GM23248 (cell line): ENCODE measurements at regions not wholly inside any gene's neighbourhood (a gene's known extent, or its start where the extent isn't known, plus 50 kb on each side); places are given as distances from the start of the nearest gene placed in this dataset.

Experiments used
- DNase-seq: peaks from one replicate; pipeline ENCODE4 v3.0.0-alpha.2; 2015
- H2AFZ ChIP-seq: fragments of 200-600 bp; sonication (generic); 2 replicates; pipeline ENCODE4 v1.6.1; 2016; ENCODE audit warnings: antibody characterized with exemption
- H3F3A ChIP-seq: fragments of 200-600 bp; sonication (generic); 2 replicates; pipeline ENCODE4 v1.6.1; 2016; ENCODE audit warnings: mild to moderate bottlenecking, antibody characterized with exemption, mixed run types; ENCODE audit not compliant: insufficient read depth
- H3K27ac ChIP-seq: fragments of 200-600 bp; sonication (generic); 2 replicates; pipeline ENCODE4 v1.5.1; 2016; ENCODE audit warnings: mild to moderate bottlenecking
- H3K27me3 ChIP-seq: fragments of 200-600 bp; sonication (generic); replicated peaks from 2 replicates; pipeline ENCODE4 v1.6.1; 2016; ENCODE audit warnings: mild to moderate bottlenecking; ENCODE audit not compliant: insufficient read depth
- H3K36me3 ChIP-seq: fragments of 200-600 bp; sonication (generic); 2 replicates; pipeline ENCODE4 v1.6.1; 2016; ENCODE audit warnings: low read depth, mild to moderate bottlenecking
- H3K4me1 ChIP-seq: fragments of 200-600 bp; sonication (generic); 2 replicates; pipeline ENCODE4 v1.6.1; 2016; ENCODE audit warnings: mild to moderate bottlenecking; ENCODE audit not compliant: insufficient read depth
- H3K4me2 ChIP-seq: fragments of 200-600 bp; sonication (generic); one replicate; pipeline ENCODE4 v1.6.1; 2016; ENCODE audit warnings: mild to moderate bottlenecking; ENCODE audit not compliant: unreplicated experiment
- H3K4me3 ChIP-seq: fragments of 200-600 bp; sonication (generic); 2 replicates; pipeline ENCODE4 v1.5.1; 2016; ENCODE audit warnings: mild to moderate bottlenecking
- H3K79me2 ChIP-seq: fragments of 200-600 bp; sonication (generic); 2 replicates; pipeline ENCODE4 v1.6.1; 2016; ENCODE audit warnings: mild to moderate bottlenecking; ENCODE audit not compliant: insufficient read depth
- H3K9ac ChIP-seq: fragments of 200-600 bp; sonication (generic); 2 replicates; pipeline ENCODE4 v1.6.1; 2016; ENCODE audit warnings: mild to moderate bottlenecking
- H3K9me2 ChIP-seq: fragments of 200-600 bp; sonication (generic); 2 replicates; pipeline ENCODE4 v1.6.1; 2016; ENCODE audit warnings: mixed run types, mild to moderate bottlenecking, moderate library complexity; ENCODE audit not compliant: insufficient read depth
- H3K9me3 ChIP-seq: fragments of 200-600 bp; sonication (generic); one replicate; pipeline ENCODE4 v1.6.1; 2017; ENCODE audit warnings: low read depth
- H4K20me1 ChIP-seq: fragments of 200-600 bp; sonication (generic); 2 replicates; pipeline ENCODE4 v1.6.0; 2016; ENCODE audit not compliant: insufficient read depth
- EZH2 ChIP-seq: fragments of 200-600 bp; sonication (generic); IDR thresholded peaks from 2 replicates; pipeline ENCODE4 v1.6.1; 2018; ENCODE audit warnings: antibody characterized with exemption, mild to moderate bottlenecking; ENCODE audit not compliant: insufficient read depth, poor library complexity, severe bottlenecking
- EZH2phosphoT487 ChIP-seq: fragments of 200-600 bp; sonication (generic); IDR thresholded peaks from 2 replicates; pipeline ENCODE4 v1.6.1; 2018; ENCODE audit warnings: antibody characterized with exemption, moderate library complexity, mild to moderate bottlenecking, low read depth; ENCODE audit not compliant: insufficient read depth
- WGBS, 2 experiments: methylation state at CpG; one replicate each; pipeline ENCODE4 v1.1.6; 2015 to 2017; ENCODE audit warnings: low lambda C conversion rate in 2 of 2, low coverage in 1 of 2; ENCODE audit errors: missing lambda C conversion rate in 2 of 2; 5-methylcytosine and 5-hydroxymethylcytosine counted together
- in situ Hi-C: fragments of 300-500 bp; cut with MboI; formaldehyde crosslinking; loops from 2 replicates; pipeline ENCODE4 v1.15.0; 2020

- Histone ChIP-seq H3K36me3 (no peaks in the 10 kb centered on the region), H3K9me2 (no peaks in the 10 kb centered on the region), H3F3A (peaks cover 19% of the 10 kb centered on the region), H4K20me1 (no peaks in the 10 kb centered on the region), H3K4me3 (no peak overlapping the region), H3K9ac (peak overlapping the region; percentile 62), H3K79me2 (no peaks in the 10 kb centered on the region), H3K4me2 (peak overlapping the region; percentile 29), H3K27me3 (no peaks in the 10 kb centered on the region), H3K27ac (peak overlapping the region; percentile 85), H3K4me1 (peaks cover 7% of the 10 kb centered on the region), H3K9me3 (no peaks in the 10 kb centered on the region), H2AFZ (no peak overlapping the region)
- in situ Hi-C loops: no loop called here
- no peak for DNase-seq
- WGBS, 2 experiments: 81 to 85% methylated on average over 8 of the region's 8 CpGs
- no peak for TF ChIP-seq EZH2
- TF ChIP-seq EZH2phosphoT487: no peak
Measured at GRCh38 chr6:43996618-43997344, 130.5 kb downstream of the MRPL14 start.

DNA sequence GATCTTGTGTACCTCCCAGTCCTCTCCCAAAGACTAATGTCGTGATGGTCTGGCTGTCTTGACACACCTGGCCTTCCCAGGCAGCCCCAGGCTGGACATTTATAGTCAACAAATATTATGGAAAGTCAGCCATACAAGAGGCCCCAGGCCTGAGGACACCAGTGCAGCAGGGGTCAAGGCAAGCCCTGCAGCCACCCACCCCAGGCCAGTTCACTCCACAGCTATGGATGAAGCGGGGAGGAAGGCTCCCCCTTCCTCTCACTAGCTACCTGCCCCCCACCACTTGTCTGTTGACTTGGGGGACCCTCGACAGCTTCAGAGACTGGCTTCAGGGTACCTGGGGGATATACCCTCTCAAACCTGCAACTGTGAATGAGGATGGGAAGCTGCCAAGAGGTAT is 132.1 kb downstream of the MRPL14 start:
- peaks cover 18% of the 10 kb centered on the region for H3K4me1 ChIP-seq
- DNase-seq: no peak
- no peak overlapping the region for H3K4me2 ChIP-seq
- H2AFZ ChIP-seq: no peak overlapping the region
- H3K9ac ChIP-seq: no peak overlapping the region
- H3K9me3 ChIP-seq: no peaks in the 10 kb centered on the region
- no peak for TF ChIP-seq EZH2
- in situ Hi-C loops: no loop called here
- no peak overlapping the region for H3K27ac ChIP-seq
- no peaks in the 10 kb centered on the region for H3K9me2 ChIP-seq
- no peaks in the 10 kb centered on the region for H3K79me2 ChIP-seq
- no peaks in the 10 kb centered on the region for H4K20me1 ChIP-seq
- H3F3A ChIP-seq: peaks cover 19% of the 10 kb centered on the region
- H3K4me3 ChIP-seq: no peak overlapping the region
- no peaks in the 10 kb centered on the region for H3K27me3 ChIP-seq
- WGBS, 2 experiments: 95 to 100% methylated on average over 3 of the region's 3 CpGs
- H3K36me3 ChIP-seq: no peaks in the 10 kb centered on the region

DNA sequence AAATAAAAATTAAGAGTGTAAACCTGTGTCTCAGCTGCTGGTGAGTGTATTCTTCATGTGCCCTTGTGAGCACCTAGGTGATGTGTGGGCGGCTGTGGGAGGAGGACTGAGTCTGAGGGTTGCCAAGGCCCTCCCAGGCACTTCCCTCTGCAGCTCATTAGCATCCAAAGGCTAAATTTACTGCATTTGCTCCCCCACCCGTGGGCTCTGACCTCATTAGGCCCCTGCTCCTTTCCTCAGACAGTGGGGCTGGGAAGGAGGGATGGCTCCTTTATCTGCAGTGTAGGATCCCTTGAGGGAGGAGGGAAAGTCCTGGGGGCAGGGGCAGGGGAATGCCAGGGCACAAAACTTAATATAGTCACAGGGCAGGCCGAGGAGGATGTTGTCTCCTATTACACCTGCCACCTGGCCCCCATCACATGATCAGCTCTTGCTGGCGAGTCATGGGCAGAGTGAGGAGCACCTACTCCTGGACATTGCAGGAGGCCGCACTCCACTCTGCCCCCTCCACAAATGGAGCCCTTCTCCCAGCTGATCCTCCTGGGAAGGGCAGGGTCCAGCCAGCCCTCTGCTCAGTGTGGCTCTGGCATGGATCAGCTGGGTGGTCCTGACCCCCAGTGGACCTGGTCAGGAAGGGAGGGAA is 133.2 kb downstream of the MRPL14 start:
- H2AFZ ChIP-seq: no peak overlapping the region
- H3K4me2 ChIP-seq: no peak overlapping the region
- in situ Hi-C loops: no loop called here
- peaks cover 19% of the 10 kb centered on the region for H3F3A ChIP-seq
- H3K9ac ChIP-seq: no peak overlapping the region
- no peak overlapping the region for H3K4me3 ChIP-seq
- H3K27ac ChIP-seq: no peak overlapping the region
- H3K79me2 ChIP-seq: no peaks in the 10 kb centered on the region
- H4K20me1 ChIP-seq: no peaks in the 10 kb centered on the region
- TF ChIP-seq EZH2phosphoT487 (no peak), EZH2 (no peak)
- peaks cover 21% of the 10 kb centered on the region for H3K4me1 ChIP-seq
- H3K27me3 ChIP-seq: no peaks in the 10 kb centered on the region
- no peaks in the 10 kb centered on the region for H3K9me2 ChIP-seq
- no peak for DNase-seq
- H3K9me3 ChIP-seq: no peaks in the 10 kb centered on the region
- 76 to 79% methylated on average over 5 of the region's 5 CpGs for WGBS, 2 experiments
- no peaks in the 10 kb centered on the region for H3K36me3 ChIP-seq

DNA sequence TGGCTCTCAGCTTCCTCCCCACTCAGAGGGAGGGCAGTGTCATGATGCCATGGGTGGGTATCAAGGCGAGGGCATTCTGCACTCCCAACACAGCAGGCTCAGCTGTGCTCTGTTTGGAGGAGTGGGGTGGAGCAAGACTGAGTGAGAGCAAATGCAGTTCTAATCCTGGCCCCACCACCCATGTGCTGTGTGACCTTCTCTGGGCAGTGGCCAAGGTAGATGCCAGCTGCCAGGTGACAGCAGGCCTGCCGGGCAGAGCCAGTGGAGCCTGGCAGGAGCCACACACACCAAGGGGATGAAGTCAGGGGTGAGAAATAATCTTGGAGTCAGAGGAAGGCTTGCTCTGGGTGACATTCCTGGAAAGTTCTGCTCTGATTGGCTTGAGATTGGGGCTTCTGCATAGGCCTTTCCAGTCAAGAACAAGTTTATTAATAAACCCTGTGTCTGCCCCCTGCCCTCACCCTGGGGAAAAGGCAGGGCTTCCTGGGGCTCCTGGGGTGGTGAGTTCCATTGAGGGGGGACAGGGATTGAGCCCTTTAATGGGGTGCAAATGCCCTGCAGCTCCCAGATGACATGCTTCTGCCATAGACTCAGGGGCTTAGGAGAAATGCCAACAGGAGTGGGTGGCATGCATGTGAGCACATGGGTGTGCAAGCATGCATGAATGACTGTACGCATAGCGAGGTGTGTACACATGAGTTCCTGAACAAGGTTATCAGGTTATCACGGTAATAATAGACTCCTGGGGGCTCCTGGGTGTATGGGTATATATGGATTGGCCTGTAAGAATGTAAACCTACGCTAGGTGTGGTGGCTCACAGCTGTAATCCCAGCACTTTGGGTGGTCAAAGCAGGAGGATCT is 134.2 kb downstream of the MRPL14 start:
- no peaks in the 10 kb centered on the region for H3K79me2 ChIP-seq
- no peaks in the 10 kb centered on the region for H3K9me2 ChIP-seq
- H2AFZ ChIP-seq: no peak overlapping the region
- H3K4me3 ChIP-seq: no peak overlapping the region
- 89 to 91% methylated on average over 6 of the region's 6 CpGs for WGBS, 2 experiments
- H3K36me3 ChIP-seq: no peaks in the 10 kb centered on the region
- no peaks in the 10 kb centered on the region for H4K20me1 ChIP-seq
- no peaks in the 10 kb centered on the region for H3K27me3 ChIP-seq
- no peak overlapping the region for H3K4me2 ChIP-seq
- H3K27ac ChIP-seq: no peak overlapping the region
- no peak overlapping the region for H3K9ac ChIP-seq
- H3K4me1 ChIP-seq: peaks cover 21% of the 10 kb centered on the region
- H3F3A ChIP-seq: peaks cover 19% of the 10 kb centered on the region
- no peak for TF ChIP-seq EZH2
- no peaks in the 10 kb centered on the region for H3K9me3 ChIP-seq
- in situ Hi-C loops: no loop called here
- DNase-seq: no peak
